Smooth muscle cell (in vitro differentiated cells): ENCODE measurements at regions not wholly inside any gene's neighbourhood (a gene's known extent, or its start where the extent isn't known, plus 50 kb on each side); places are given as distances from the start of the nearest gene placed in this dataset.

ENCODE experiments used
- DNase-seq: peaks from one replicate; lab custom pipeline; 2025; ENCODE audit not compliant: unreplicated experiment; lab: John Stamatoyannopoulos, UW
- H2AFZ ChIP-seq: fragments of 200-600 bp; sonication (generic); 2 replicates; pipeline ENCODE4 v1.6.0; 2016; ENCODE audit warnings: antibody characterized with exemption, low read depth, mild to moderate bottlenecking
- H3F3A ChIP-seq: fragments of 200-600 bp; sonication (generic); 2 replicates; pipeline ENCODE4 v1.6.0; 2017; ENCODE audit warnings: antibody characterized with exemption, low read depth
- H3K27ac ChIP-seq: fragments of 200-600 bp; sonication (generic); 2 replicates; pipeline ENCODE4 v1.5.1; 2016; ENCODE audit warnings: low read depth, mild to moderate bottlenecking
- H3K27me3 ChIP-seq: fragments of 200-600 bp; sonication (generic); 2 replicates; pipeline ENCODE4 v1.6.1; 2016; ENCODE audit warnings: low read depth, mild to moderate bottlenecking
- H3K36me3 ChIP-seq: fragments of 200-600 bp; sonication (generic); 2 replicates; pipeline ENCODE4 v1.5.1; 2016; ENCODE audit warnings: low read depth
- H3K4me1 ChIP-seq: fragments of 200-600 bp; sonication (generic); 2 replicates; pipeline ENCODE4 v1.5.1; 2016; ENCODE audit warnings: low read depth
- H3K4me2 ChIP-seq: fragments of 200-600 bp; sonication (generic); 2 replicates; pipeline ENCODE4 v1.6.0; 2016; ENCODE audit warnings: mild to moderate bottlenecking
- H3K4me3 ChIP-seq: fragments of 200-600 bp; sonication (generic); 2 replicates; pipeline ENCODE4 v1.5.1; 2016; ENCODE audit warnings: mild to moderate bottlenecking
- H3K79me2 ChIP-seq: fragments of 200-600 bp; sonication (generic); 2 replicates; pipeline ENCODE4 v1.6.0; 2016; ENCODE audit warnings: low read depth, mild to moderate bottlenecking
- H3K9ac ChIP-seq: fragments of 200-600 bp; sonication (generic); 2 replicates; pipeline ENCODE4 v1.6.0; 2016; ENCODE audit warnings: low read depth
- H3K9me3 ChIP-seq: fragments of 200-600 bp; sonication (generic); replicated peaks from 2 replicates; pipeline ENCODE4 v1.5.1; 2016; ENCODE audit warnings: low read depth
- H4K20me1 ChIP-seq: fragments of 200-600 bp; sonication (generic); 2 replicates; pipeline ENCODE4 v1.6.0; 2016; ENCODE audit warnings: low read depth
- CTCF ChIP-seq: fragments of 200-600 bp; sonication (generic); IDR thresholded peaks from 2 replicates; pipeline ENCODE4 v1.5.1; 2017; ENCODE audit warnings: borderline replicate concordance, mild to moderate bottlenecking, antibody characterized with exemption; ENCODE audit not compliant: insufficient read depth, poor library complexity, severe bottlenecking
- WGBS: methylation state at CpG from one replicate; pipeline ENCODE4 v1.1.7; 2016; ENCODE audit warnings: low lambda C conversion rate; 5-methylcytosine and 5-hydroxymethylcytosine counted together

DNA sequence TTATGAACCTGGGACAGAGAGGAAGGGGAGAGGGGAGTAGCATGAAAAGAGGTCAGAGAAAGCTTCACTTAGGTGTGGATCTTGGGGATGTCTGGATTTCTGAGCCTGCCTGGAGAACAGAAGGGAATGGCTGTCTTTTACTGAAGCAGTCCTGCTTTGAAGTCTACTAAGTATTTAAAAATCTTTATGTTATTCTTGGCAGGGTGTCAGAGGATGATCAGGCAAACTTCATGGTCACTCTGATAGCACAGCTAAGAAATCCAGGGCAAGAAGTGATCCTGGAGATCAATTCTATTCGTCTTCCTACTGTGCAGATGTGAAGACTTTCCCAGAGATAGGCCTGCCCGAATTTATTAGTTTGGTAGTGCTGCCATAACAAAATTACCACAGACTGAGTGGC, 464.4 kb upstream of the BOD1L1 start:
- TF ChIP-seq CTCF, result no peak
- Histone ChIP-seq H3K27me3 (no peaks in the 10 kb centered on the region), H3K4me2 (no peak overlapping the region), H3K4me3 (no peak overlapping the region), H3F3A (no peaks in the 10 kb centered on the region), H3K27ac (no peak overlapping the region), H3K79me2 (no peaks in the 10 kb centered on the region), H3K36me3 (no peaks in the 10 kb centered on the region), H4K20me1 (no peaks in the 10 kb centered on the region), H3K9me3 (no peaks in the 10 kb centered on the region), H3K9ac (no peak overlapping the region), H2AFZ (no peak overlapping the region), H3K4me1 (no peaks in the 10 kb centered on the region)
- DNase-seq, result no peak
- WGBS, result 78% methylated on average over 2 of the region's 2 CpGs

DNA sequence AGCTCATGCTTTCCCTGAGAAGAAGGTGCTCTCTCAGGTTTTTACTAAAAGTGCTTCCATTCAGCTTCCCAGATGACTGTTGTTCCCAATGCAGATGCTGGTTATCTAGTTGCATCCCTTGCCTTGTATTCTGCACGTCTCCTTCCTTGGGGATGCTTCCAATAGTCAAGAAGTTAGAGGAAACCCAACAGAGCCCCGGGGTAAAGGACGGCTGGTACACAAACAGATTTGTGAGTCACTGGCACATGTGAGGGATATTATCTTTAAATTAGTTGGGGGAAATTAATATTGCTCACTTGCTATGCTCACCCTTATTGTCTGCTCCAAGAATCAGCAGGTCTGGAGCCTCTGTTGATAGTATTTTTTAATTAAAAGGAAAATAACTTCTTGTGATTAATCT, 465.2 kb upstream of the BOD1L1 start:
- no peaks in the 10 kb centered on the region for H3K4me1 ChIP-seq
- H3K9ac ChIP-seq, result no peak overlapping the region
- H3K4me3 ChIP-seq, result no peak overlapping the region
- H3K79me2 ChIP-seq, result no peaks in the 10 kb centered on the region
- 79% methylated on average over 3 of the region's 3 CpGs for WGBS
- H2AFZ ChIP-seq, result no peak overlapping the region
- no peak overlapping the region for H3K4me2 ChIP-seq
- H4K20me1 ChIP-seq, result no peaks in the 10 kb centered on the region
- no peak for TF ChIP-seq CTCF
- DNase-seq, result no peak
- no peak overlapping the region for H3K27ac ChIP-seq
- H3K9me3 ChIP-seq, result no peaks in the 10 kb centered on the region
- no peaks in the 10 kb centered on the region for H3K27me3 ChIP-seq
- H3K36me3 ChIP-seq, result no peaks in the 10 kb centered on the region
- H3F3A ChIP-seq, result no peaks in the 10 kb centered on the region

GRCh38 chr4:14095831-14096230, 468.3 kb upstream of the BOD1L1 start:
- no peaks in the 10 kb centered on the region for H3K36me3 ChIP-seq
- H2AFZ ChIP-seq, result no peak overlapping the region
- no peaks in the 10 kb centered on the region for H4K20me1 ChIP-seq
- H3K9me3 ChIP-seq, result no peaks in the 10 kb centered on the region
- H3F3A ChIP-seq, result no peaks in the 10 kb centered on the region
- DNase-seq, result no peak
- no peak overlapping the region for H3K4me3 ChIP-seq
- no peak overlapping the region for H3K27ac ChIP-seq
- H3K4me2 ChIP-seq, result no peak overlapping the region
- TF ChIP-seq CTCF, result no peak
- H3K79me2 ChIP-seq, result no peaks in the 10 kb centered on the region
- no peaks in the 10 kb centered on the region for H3K27me3 ChIP-seq
- no peak overlapping the region for H3K9ac ChIP-seq
- WGBS, result 90% methylated on average over 1 of the region's 1 CpG
- no peaks in the 10 kb centered on the region for H3K4me1 ChIP-seq

DNA sequence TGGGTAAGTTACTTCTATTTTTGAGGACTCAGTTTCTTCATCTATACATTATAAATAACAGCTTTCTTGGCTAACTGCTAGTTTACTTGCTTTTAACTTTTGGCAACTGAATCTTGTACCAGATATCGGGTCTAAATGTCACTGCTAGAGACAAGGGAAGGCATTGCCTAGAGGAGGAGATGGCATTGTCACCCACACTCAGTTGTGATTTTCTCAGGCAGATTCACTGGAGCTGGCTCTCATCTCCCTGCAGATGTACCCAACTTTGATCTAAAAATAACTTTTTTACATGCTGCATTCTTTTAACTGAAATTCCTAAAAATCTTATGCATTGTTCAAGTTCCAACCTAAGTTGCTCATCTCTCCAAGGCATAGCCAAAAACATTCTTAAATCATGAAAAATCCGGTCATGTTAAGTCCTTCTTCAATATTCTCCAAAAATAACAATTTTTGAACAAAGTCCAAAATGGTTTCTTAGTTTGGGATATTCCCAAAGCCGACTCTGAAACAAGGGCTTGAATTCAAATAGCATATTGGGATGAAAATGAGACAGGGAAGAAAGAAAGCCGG, 469.0 kb upstream of the BOD1L1 start:
- DNase-seq, result no peak
- H2AFZ ChIP-seq, result no peak overlapping the region
- no peak overlapping the region for H3K27ac ChIP-seq
- H3F3A ChIP-seq, result no peaks in the 10 kb centered on the region
- H3K36me3 ChIP-seq, result no peaks in the 10 kb centered on the region
- no peaks in the 10 kb centered on the region for H3K27me3 ChIP-seq
- no peak for TF ChIP-seq CTCF
- no peaks in the 10 kb centered on the region for H3K9me3 ChIP-seq
- H3K9ac ChIP-seq, result no peak overlapping the region
- no peaks in the 10 kb centered on the region for H3K4me1 ChIP-seq
- 83% methylated on average over 4 of the region's 4 CpGs for WGBS
- H4K20me1 ChIP-seq, result no peaks in the 10 kb centered on the region
- H3K4me2 ChIP-seq, result no peak overlapping the region
- no peak overlapping the region for H3K4me3 ChIP-seq
- H3K79me2 ChIP-seq, result no peaks in the 10 kb centered on the region
